CD4-positive, alpha-beta T cell treated with Interleukin-17A for 4 hours (primary cell): ENCODE measurements at regions not wholly inside any gene's neighbourhood (a gene's known extent, or its start where the extent isn't known, plus 50 kb on each side); places are given as distances from the start of the nearest gene placed in this dataset.

Experiments
- DNase-seq: peaks from one replicate; pipeline ENCODE4 v3.0.0-alpha.2; 2020; ENCODE audit warnings: mixed read lengths

DNA sequence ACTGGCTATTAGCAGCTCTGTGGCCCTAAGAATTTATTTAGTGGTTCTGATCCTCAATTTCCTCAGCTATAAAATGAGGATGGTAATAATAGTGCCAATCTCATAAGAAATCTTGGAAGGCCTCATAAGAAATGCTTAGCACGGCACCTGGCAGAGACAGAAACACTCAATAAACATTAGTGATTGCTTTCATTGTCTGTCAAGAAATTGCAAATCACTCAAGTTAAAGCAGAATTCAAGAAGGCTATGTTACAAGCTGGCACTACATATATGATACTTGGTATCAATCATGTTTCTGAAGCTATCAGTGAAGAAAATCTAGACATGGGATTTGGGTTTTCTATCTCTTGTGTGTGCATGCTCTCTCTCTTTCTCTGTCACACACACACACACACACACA lies 267.7 kb upstream of the KCNIP4 start:
- DNase-seq, result no peak

DNA sequence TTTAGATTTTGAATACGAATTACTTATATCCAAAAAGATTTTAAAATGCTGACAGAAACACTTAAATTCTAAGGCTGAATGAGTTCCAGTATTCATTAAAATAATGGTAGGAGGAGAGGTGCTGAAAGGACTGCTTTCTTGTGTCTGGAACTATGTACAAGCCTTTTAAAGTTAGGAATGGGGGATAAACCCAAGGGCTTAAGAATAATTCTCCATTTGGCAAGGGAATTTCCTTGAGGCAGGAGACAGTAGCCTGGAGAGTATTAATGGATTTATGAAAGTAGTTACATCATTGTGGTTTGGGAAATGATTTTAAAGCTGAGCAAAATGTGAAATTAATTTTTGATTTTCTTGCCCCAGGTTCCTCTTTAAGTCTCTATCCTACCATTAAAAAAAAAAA lies 266.5 kb upstream of the KCNIP4 start:
- no peak for DNase-seq

DNA sequence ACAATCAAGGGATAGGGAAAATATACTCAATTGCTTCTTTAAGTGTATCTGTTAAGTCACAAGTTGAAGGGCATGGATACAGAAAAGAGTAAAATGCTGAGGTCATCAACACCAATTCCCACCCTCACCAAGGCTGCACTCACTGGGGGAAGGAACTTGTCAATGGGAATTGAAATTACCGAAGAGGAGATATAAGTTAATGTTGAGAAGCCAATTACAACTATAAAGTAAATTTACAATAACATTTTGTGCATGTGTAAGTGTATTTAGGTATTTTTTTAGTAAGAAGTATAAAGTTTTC lies 255.1 kb upstream of the KCNIP4 start:
- DNase-seq, result no peak

DNA sequence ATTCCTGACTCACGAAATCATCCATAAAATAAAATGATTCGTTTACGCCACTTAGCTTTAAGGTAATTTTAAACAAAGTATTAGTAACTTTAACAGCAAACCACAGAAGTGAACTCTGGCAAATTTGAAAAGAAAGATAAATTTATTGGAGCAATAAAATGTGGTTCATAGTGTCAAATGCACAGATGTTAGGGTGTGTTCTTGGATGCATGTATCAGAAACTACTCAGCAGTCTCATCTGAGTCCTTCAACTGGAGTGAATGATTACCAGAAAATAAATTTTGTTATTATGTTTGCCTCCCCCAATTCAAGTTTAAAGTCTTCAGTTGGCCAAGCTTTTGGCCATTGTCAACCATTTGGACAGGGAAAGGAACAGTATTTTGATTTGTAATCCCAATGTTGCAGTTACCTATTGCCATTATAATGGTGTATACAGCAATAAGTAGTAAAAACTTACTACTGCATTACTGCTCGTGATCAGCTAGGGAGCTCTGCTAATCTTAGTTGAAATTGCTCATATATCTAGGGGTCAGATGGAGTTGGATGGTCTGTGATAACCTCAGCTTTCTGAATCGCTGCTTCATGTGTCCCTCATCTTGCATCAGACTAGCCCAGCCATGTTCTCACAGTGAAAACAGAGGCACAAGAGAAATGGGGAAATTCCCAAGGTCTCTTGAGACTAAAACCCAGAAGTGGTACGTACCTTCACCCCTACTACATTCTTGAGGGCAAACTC lies 254.6 kb upstream of the KCNIP4 start:
- DNase-seq, result no peak

DNA sequence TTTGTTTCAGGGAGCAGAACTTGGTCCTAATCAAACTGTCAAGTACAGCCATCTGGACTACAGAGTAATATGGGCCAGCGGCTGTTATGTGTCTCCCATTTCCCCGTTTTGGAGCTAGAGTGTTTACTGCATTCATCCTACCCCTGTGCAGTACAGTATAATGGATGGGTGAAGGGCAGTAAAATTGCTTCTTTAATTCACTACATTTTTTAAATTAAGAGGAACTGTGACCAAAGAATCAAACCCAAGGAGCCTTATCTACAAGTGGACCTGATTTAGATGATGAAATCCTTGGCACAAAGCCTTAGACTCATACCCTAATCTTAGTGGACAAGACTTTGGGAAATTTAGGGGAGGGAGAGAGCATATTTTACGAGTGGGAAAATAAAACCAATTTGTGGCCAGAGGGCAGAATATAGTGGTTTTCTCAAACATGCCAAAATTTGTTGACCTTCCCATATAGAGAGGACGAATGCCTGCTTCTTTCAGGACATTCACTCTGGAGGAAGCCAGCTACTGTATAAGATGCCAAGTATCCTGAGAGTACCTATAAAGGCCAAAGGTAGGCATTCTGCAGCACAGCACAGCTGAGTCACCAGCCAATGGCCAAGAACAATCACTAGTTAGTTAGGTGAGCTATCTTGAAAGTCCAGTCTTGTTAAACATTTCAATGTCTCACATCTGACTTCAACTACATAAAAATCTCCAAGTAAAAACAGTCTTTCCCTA lies 253.8 kb upstream of the KCNIP4 start:
- DNase-seq, result no peak

DNA sequence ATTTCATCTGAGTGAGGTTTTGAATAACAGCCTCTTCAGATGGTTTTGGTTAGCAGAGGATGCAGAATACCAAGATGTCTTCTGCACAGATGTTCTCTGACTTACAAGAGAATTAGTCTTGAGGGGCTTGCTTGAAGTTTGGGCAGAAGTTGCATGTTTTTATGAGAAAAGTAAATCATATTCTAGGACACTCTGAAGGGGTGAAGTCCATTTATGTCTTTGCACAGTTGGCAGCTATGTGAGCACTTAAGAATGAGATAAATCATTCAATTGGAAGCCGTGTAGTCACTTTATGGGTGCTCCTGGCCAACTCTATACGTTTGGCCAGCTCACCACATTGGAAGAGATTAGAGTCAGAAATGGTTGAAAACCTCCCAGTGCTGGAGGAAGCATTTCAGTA lies 252.7 kb upstream of the KCNIP4 start:
- DNase-seq, result no peak

DNA sequence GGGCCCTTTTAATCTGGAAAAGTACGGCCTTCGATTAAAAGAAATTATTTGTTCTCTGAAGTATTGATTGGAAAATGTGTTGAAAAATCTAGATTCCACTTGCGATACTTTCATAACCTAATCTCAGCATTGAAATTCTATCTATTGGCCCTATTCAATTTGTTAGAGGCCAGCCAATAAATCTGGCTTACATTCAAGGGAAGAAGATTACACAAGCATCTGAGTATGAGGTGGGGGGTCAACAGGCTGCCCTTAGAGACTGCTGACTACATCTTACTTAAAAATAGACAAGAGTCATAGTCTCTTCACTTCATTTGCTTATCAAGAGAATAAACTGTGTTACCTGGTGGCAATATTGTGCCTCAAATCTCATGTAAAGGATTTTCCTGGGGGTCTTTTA lies 248.0 kb upstream of the KCNIP4 start:
- no peak for DNase-seq

DNA sequence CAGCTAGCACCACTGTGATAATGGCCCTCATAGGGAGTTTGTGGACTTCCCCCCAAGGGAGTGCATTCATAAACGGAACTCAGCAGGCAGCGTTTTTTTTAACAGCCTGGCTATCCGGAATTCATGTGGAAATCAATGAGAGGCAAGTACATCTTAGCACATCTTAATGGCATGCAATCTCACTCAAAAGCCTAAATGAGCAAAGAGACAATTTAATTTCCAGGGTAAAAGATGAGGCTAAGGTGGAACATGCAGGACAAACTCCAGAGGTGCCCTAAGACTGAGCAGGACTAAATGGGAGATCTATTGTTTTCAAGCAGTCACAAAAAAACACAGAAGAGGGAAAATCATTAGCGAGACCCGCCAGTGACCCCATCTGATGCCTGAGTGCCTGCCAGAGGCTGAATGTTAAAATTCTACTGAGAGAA lies 243.5 kb upstream of the KCNIP4 start:
- DNase-seq, result no peak

DNA sequence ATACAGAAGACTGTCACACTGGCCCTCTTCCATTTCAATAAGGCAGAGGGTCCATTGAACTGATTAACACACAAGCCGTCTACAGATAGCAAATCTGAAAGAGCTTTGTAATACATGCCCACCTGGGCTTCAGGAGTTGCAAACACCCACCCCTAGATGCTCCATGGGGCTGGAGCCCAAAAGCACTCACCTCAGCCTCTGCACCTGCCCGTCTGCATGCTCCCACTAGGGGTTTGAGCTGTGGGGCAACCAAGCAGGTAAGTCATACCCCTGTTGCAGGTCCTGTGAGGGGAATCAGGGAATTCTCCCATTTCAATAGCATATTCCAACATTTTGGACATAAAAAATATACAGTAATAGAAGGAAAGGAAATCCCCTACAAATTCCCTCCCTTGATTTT lies 243.0 kb upstream of the KCNIP4 start:
- no peak for DNase-seq

DNA sequence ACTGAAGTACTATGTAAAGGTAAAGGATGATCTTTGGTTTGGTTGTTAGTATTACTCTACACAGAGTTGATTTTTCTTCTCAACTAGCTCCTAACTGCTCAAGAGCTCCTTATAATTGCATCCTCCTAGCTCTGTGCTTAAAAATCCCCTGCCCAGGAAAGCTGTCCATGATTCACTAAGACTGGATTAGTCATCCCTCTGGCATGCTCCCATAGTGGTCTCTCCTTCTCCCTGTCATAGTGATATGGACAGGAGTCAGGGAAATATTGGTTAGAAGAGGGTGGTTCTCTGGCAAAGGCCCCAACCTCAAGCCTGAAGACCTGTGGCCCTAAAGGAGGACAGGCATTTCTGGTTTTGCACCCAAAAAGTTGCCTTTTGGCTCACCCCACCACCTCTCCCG lies 242.3 kb upstream of the KCNIP4 start:
- no peak for DNase-seq

DNA sequence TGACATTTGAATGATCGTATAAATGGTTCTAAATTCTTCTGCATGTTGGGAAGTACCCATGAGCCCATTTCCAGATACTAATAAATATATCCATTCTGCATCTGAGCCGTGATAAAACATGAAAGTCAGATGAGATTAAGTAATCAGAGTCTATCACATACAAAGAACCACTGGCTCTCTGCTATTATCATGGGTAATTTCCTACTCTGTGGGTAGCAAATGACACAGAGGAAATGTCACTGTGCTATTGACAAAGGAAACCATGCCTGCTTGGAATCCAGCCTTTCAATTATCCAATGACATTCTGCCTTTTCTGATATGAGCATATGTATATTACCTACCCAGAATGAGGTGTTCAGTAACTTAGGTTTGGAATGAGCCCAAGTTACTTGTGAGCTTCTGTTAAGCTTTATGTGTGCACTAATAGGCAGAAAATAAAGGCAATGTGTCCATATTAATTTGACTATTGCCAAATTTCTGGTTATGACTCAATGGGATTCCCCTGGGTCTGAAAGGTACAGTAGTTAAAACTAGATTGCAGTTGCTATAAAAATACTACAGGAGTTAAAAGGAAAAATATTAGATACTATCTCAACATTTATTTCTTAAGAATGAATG lies 238.7 kb upstream of the KCNIP4 start:
- DNase-seq, result no peak

DNA sequence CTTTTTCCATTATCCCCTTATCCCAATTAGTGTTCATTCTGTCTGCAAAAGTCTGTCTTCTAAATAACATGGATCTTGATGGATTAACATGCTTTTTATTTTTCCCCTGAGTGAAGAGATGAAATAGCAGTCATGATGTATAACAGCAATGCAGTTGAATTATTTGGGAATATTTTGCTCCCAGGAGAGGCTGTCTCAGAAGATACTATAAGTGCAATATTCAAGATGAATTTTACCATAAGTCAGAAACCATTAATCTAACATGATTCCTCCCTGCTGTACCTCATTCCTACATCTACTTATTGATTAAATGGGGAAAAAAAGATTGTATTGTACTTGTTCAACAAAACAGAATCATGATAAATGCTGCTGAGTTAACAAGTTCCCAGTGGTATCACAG lies 233.2 kb upstream of the KCNIP4 start:
- no peak for DNase-seq

DNA sequence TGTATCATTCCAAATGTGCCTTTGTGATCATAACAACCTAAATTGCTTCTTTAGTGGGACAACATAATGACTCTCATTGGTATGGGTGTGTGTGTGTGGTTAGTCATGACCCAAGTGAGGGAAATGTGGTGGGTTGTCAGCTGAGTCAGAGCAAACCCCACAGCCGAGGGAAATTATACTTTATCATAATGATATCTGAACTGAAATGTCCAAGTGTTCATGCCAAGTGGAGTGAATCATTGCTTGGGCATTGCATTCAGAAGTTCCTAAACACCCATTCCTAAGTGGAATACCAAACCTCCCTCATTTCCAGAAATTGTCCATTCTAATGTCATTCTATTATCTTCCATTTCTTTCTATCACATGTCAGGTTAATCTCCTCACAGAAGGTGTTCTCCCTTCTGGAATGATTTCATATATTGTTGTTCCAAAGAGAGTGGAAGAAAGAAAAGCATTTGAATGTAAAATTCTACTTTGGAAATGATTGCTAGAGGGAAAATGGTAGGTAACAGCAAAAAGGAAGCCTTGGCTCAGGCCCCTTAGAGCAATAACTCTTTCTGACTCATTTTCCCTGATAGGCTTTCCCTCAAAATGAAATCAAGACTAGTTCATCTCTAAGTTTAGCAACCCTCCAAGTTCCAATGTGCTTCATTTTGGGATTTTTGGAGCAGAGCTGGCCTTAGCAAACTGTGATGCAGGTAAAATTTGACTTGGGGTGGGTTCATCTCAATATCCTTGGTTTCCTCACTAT lies 230.7 kb upstream of the KCNIP4 start:
- DNase-seq, result no peak

DNA sequence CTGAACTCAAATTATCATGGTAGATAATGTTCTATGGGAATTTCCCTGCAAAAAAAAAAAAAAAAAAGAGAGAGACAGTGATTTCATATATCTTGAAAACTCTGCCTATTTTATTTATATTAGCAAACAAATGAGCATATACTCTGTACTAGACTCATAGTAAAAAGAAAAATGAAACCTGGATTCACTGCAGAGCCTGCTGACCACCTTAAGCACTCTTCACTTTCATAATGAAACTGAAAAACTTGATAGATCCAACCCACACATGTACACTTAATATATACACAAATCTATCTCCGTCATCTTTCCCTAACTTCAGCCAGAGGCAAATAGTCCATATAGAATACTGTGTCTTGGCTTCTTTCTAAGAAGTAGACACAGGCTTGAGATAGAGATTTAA lies 226.1 kb upstream of the KCNIP4 start:
- DNase-seq, result no peak

DNA sequence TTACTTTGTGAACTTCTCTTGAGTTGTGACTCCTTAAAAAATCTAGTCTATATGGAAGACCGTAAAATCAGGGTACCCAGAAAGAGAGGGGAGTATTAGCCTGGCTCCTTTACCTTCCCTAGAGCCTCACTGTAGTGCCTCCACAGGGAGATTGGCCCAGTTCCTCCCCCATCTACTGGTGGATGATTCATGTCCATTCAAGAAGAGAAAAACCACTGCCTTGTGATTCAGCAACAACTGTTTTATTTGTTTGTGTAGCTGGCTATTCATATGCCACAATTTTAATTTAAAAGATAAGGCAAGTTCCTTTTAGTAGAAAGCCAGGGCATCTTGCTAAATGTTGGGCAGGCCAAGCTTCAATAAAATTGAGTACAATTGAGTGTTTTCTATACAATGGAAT lies 221.8 kb upstream of the KCNIP4 start:
- DNase-seq, result no peak

DNA sequence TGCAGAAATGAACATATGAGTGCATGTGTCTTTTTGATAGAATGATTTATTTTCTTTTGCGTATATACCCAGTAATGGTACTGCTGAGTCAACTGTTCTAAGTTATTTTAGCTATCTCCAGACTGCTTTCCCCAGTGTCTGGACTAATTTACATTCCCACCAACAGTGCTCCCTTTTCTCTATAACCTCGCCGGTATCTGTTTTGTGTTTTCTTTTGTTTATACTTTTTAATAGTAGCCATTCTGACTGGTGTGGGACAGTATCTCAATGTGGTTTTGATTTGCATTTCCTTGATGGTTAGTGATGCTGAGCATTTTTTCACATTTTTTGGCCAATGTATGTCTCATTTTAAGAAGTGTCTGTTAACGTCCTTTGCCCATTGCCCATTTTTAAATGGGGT lies 218.6 kb upstream of the KCNIP4 start:
- DNase-seq, result no peak

DNA sequence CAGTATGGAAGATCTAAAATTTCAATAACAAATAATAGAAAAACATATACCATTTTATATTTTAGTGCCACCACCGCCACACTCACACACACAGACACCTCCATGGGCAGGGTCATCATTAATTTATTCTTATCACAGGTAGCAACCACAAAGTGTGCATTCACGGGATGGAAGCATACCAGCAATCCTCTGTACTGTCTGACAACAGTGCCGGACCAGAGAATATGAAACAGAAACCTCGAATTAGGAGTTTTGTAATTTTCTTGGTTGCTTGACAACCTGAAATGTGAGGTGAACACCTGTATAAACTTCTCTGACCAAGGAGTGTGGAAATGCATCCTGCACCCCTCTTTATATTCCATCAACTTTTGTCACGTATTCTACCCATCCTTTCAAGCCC lies 213.9 kb upstream of the KCNIP4 start:
- no peak for DNase-seq

DNA sequence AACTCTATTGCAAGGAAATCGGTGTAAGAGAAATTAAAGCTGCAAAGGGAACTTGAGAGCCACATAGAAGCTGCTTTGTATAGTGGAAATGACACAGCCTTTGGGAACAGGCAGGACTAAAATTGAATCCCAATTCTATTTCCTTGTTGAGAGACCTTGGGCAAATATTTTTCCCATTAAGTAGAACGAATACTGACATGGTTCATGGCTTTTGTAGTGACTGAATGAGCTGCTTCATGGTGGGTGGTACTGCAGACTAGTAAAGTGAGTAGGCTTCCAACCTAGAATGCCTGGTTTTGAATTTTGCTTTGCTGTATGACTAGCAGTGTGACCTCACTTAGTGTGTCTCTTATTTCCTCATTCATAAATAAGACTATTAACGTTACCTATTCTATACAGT lies 182.2 kb upstream of the KCNIP4 start:
- no peak for DNase-seq

DNA sequence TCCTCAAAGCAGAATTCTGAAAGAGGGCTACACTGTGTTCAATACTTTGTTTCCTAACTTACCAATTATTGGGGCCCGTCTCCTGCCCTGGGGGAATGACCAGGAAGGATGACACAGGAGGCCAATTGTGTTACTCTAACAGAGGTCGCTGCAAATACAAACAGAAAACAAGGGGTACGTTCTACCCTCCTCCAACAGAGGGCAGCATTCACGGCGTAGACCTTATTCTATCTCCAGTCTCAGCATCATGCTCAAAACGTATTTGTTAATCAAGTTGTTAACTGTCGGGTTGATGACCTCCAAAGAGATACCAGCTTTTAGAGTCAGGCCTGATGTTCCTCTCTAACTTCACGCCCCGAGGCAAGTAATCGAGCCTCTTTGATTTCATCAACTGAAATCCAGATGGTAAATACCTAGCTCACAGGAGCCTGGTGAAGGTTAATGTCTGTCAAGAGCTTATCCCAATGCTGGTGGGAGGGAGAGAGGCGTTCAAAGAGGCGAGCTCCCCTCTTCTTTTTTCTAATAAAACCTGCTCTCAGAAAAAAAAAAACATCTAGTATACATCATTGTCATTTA lies 181.0 kb upstream of the KCNIP4 start:
- DNase-seq, result peak; percentile 4

DNA sequence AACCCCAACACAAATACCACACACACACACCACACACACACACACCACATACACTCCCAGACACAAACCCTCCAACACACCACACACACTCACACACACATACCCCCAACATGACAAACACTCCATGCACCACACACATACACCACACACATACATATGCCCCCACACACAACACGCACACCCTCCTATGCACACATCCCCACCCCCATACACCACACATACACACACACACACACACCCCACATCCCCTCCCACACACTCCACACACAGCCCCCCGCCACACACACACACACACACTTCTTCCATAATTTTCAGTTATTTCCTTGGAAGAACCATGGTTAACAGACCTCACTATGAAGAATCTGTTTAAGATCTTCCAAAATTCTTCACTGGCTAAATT lies 173.5 kb upstream of the KCNIP4 start:
- DNase-seq, result no peak

DNA sequence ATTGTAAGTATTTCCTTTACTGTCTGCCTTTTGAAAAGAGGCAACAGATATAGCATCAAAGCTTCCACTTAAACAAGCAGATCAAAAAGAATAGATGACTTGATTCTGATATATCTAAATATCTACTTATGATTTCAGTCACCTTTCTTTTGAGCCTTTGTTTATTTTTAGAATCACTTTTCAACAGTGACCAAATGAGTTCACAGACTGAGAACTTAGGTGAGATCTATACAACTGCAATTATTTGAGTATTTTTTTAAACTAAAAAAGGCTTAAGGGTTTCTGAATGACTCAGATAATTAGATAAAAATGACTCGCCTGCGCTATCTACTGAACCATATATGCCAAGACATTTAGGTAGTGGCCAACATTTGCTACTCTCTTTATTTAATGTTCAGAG lies 166.7 kb upstream of the KCNIP4 start:
- no peak for DNase-seq

DNA sequence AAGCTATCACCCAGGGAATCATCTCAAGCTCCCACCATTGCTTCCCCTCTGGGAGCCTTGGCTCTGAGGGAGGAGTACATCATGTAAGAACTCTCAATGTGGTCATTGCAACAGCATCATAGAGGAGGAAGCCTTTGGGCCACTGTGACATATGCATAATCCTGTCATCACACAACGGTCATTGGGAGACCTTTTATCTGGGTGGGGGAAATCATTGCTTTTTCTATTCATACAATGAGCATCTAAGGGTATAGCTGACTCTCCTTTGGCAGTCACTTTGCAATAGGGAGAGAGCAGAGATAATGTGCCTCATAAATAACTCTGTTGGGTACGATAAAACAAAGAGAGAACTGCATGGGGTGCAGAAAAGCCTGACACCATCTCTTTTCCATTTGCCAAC lies 155.2 kb upstream of the KCNIP4 start:
- no peak for DNase-seq

DNA sequence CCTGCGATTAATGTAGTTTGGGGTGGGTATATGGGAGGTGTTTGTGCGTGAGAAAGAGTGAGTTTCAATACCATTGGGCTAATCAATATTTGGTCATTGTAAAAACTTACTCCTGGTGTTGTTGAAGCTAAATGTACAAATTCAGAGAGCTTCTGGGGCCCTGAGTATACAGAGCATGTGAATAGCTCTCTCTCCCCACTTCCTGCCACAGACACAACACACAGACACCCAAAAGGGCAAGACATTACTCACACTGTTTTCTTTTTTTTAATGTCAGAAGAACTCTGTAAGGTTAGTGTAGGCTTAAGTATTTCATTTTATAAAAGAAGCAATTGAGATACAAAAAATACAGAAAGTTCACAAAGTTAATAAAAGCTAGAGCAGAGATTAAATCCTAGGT lies 151.3 kb upstream of the KCNIP4 start:
- DNase-seq, result no peak

DNA sequence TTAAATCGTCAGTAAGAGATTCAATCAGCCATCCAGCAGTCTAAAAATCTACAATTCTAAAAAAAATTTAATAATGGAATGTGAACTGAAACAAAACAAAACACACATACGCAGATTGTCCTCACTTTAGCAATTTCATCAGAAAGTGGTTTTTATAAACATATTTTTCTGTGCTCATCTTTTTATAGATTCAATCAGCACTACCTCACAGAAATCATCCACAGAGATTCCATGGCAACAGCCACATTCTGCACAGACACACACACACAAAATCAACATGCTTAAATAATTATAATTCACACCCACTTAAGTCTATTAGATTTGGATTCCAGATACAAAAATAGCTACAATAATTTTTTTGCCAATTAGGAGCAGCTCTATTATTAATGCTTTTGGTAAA lies 149.0 kb upstream of the KCNIP4 start:
- no peak for DNase-seq
